RWPE2 (cell line): ENCODE measurements at regions not wholly inside any gene's neighbourhood (a gene's known extent, or its start where the extent isn't known, plus 50 kb on each side); places are given as distances from the start of the nearest gene placed in this dataset.

ENCODE experiments used
- ATAC-seq: fragments of 200-7000 bp; cut with Tn5 transposase; 3 replicates; pipeline ENCODE4 v1.9.1; 2021; ENCODE audit warnings: low read depth
- DNase-seq: peaks from one replicate; pipeline ENCODE4 v3.0.0-alpha.2; 2020; ENCODE audit warnings: low spot score
- H3K27ac ChIP-seq: fragments of 450-650 bp; 2 replicates; pipeline ENCODE4 v1.5.1; 2017; ENCODE audit warnings: mild to moderate bottlenecking; ENCODE audit not compliant: poor library complexity, severe bottlenecking
- H3K27me3 ChIP-seq: fragments of 250-450 bp; sonication (Bioruptor Pico); 2 replicates; pipeline ENCODE4 v1.5.1; 2021; ENCODE audit warnings: mild to moderate bottlenecking, moderate library complexity; ENCODE audit not compliant: insufficient read depth, poor library complexity, severe bottlenecking
- H3K36me3 ChIP-seq: fragments of 250-450 bp; sonication (Bioruptor Pico); 2 replicates; pipeline ENCODE4 v1.5.1; 2020; ENCODE audit warnings: low read depth, mild to moderate bottlenecking, moderate library complexity
- H3K4me1 ChIP-seq: fragments of 250-450 bp; sonication (Bioruptor Pico); 2 replicates; pipeline ENCODE4 v1.5.1; 2021; ENCODE audit warnings: mild to moderate bottlenecking, moderate library complexity; ENCODE audit not compliant: insufficient read depth, poor library complexity, severe bottlenecking
- H3K4me3 ChIP-seq: fragments of 250-450 bp; sonication (Bioruptor Pico); 2 replicates; pipeline ENCODE4 v1.5.1; 2021; ENCODE audit warnings: mild to moderate bottlenecking, moderate library complexity; ENCODE audit not compliant: severe bottlenecking
- H3K9me3 ChIP-seq: fragments of 250-450 bp; sonication (Bioruptor Pico); 2 replicates; pipeline ENCODE4 v1.5.1; 2021; ENCODE audit warnings: mild to moderate bottlenecking, moderate library complexity; ENCODE audit not compliant: severe bottlenecking
- CTCF ChIP-seq: fragments of 450-650 bp; IDR thresholded peaks from one replicate; pipeline ENCODE4 v1.5.1; 2017; ENCODE audit warnings: mild to moderate bottlenecking, moderate library complexity; ENCODE audit not compliant: poor library complexity, severe bottlenecking

GRCh38 chr1:164228928-164229327 lies 330.1 kb upstream of the PBX1 start:
- Histone ChIP-seq H3K36me3 (no peaks in the 10 kb centered on the region), H3K27me3 (no peaks in the 10 kb centered on the region)
- no peak for TF ChIP-seq CTCF

GRCh38 chr1:164233149-164233548 lies 325.8 kb upstream of the PBX1 start:
- no peaks in the 10 kb centered on the region for H3K4me1 ChIP-seq
- H3K9me3 ChIP-seq, result no peaks in the 10 kb centered on the region
- H3K4me3 ChIP-seq, result no peak overlapping the region
- no peak overlapping the region for H3K27ac ChIP-seq
- DNase-seq, result no peak
- TF ChIP-seq CTCF, result no peak
- H3K36me3 ChIP-seq, result no peaks in the 10 kb centered on the region
- ATAC-seq, result no peak
- no peaks in the 10 kb centered on the region for H3K27me3 ChIP-seq

More at GRCh38 chr1:164228928-164229327, 330.1 kb upstream of the PBX1 start:
- H3K27ac ChIP-seq, result no peak overlapping the region
- H3K9me3 ChIP-seq, result no peaks in the 10 kb centered on the region
- no peaks in the 10 kb centered on the region for H3K4me1 ChIP-seq
- DNase-seq (no peak), ATAC-seq (no peak)
- H3K4me3 ChIP-seq, result no peak overlapping the region

- Histone ChIP-seq H3K4me1 (no peaks in the 10 kb centered on the region), H3K27ac (no peak overlapping the region), H3K4me3 (no peak overlapping the region), H3K27me3 (no peaks in the 10 kb centered on the region), H3K36me3 (no peaks in the 10 kb centered on the region), H3K9me3 (no peaks in the 10 kb centered on the region)
- DNase-seq (no peak), ATAC-seq (no peak)
- TF ChIP-seq CTCF, result peak; percentile 13
Observed at GRCh38 chr1:164240081-164240480, 318.9 kb upstream of the PBX1 start.

GRCh38 chr1:164250365-164250764 lies 308.6 kb upstream of the PBX1 start:
- TF ChIP-seq CTCF, result no peak
- Histone ChIP-seq H3K36me3 (no peaks in the 10 kb centered on the region), H3K27ac (no peak overlapping the region), H3K27me3 (no peaks in the 10 kb centered on the region), H3K4me3 (no peak overlapping the region), H3K4me1 (no peaks in the 10 kb centered on the region), H3K9me3 (no peaks in the 10 kb centered on the region)
- DNase-seq (no peak), ATAC-seq (no peak)

- no peak for DNase-seq
- Histone ChIP-seq H3K4me3 (no peak overlapping the region), H3K27me3 (no peaks in the 10 kb centered on the region), H3K36me3 (no peaks in the 10 kb centered on the region), H3K9me3 (no peaks in the 10 kb centered on the region), H3K27ac (no peak overlapping the region), H3K4me1 (no peaks in the 10 kb centered on the region)
- no peak for ATAC-seq
- no peak for TF ChIP-seq CTCF
Observed at GRCh38 chr1:164256456-164256855, 302.5 kb upstream of the PBX1 start.
